ENCODE measurements at regions not wholly inside any gene's neighbourhood (a gene's known extent, or its start where the extent isn't known, plus 50 kb on each side); places are given as distances from the start of the nearest gene placed in this dataset.
"Not testable (repeated sequence)": the region's sequence is repeated elsewhere in the genome, so short reads cannot be mapped to it uniquely, and the experiment has no call there.

GRCh38 chr12:126935435-126935834 is 1331.5 kb upstream of the TMEM132C start:
- Histone ChIP-seq H3K4me3 (no peak overlapping the region), H3K27ac (no peak overlapping the region), H3K4me1 (replicated peaks) (no peaks in the 10 kb centered on the region), H3K36me3 (no peaks in the 10 kb centered on the region), H3K9me3 (replicated peaks) (no peaks in the 10 kb centered on the region), H3K27me3 (replicated peaks) (no peaks in the 10 kb centered on the region)
- DNase-seq (ENCODE audit: low read depth in 1 of 2, low spot score in 2 of 2): no peak

DNA sequence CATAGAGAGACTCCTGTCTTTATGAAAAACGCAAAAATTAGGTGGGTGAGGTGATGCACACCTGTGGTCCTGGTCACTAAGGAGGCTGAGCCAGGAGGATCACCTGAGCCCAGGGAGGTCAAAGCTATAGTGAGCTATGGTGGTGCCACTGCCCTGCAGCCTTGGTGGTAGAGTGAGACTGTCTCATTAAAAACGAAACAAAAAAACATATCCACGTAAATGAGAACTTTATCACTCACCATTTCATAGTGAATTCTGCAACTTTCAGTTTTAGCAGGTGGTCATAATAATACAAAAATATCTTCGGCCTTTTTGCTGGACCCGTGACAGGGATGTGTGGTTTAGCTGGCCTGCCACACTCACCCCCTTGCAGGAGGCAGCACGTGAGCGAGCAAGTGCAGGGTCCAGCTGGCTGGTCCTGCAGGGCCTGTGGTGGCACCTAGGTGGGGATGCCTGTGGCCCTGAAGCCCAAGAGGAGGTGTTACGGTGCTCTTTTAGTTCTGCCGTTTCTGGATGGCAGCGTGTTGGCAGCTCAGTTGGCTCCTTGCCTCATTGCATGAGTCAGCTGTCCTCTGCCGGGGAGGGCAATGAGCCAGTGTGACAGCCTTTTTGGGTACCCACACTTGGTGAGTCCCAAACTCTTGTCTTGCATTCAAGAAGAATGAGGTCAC is 1330.7 kb upstream of the TMEM132C start:
- Histone ChIP-seq H3K27me3 (replicated peaks) (no peaks in the 10 kb centered on the region), H3K4me1 (replicated peaks) (no peaks in the 10 kb centered on the region), H3K36me3 (no peaks in the 10 kb centered on the region), H3K4me3 (no peak overlapping the region), H3K27ac (no peak overlapping the region), H3K9me3 (replicated peaks) (no peaks in the 10 kb centered on the region)
- no peak for DNase-seq (ENCODE audit: low read depth in 1 of 2, low spot score in 2 of 2)

DNA sequence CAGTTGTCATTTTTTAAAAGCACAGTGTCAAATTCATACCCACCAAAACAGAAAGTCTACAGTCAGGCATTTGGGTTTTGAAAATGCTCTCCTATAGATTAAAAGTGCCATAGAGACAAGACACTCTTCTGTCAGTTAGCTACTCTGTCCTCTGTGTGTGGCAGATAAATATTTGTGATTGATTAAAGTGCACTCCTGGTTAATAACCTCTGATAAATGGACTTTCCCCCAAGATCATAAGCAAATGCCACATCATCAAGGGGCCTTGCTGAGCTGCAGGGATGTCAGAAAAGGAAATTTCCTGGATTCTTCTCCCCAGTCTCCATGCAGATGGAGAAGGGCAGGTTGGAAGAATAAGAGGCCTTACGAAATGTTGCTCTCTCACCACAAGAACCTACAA is 1329.5 kb upstream of the TMEM132C start:
- no peak overlapping the region for H3K27ac ChIP-seq
- no peaks in the 10 kb centered on the region for H3K4me1 ChIP-seq (replicated peaks)
- no peak for DNase-seq (ENCODE audit: low read depth in 1 of 2, low spot score in 2 of 2)
- H3K36me3 ChIP-seq: no peaks in the 10 kb centered on the region
- H3K27me3 ChIP-seq (replicated peaks): no peaks in the 10 kb centered on the region
- no peaks in the 10 kb centered on the region for H3K9me3 ChIP-seq (replicated peaks)
- no peak overlapping the region for H3K4me3 ChIP-seq

DNA sequence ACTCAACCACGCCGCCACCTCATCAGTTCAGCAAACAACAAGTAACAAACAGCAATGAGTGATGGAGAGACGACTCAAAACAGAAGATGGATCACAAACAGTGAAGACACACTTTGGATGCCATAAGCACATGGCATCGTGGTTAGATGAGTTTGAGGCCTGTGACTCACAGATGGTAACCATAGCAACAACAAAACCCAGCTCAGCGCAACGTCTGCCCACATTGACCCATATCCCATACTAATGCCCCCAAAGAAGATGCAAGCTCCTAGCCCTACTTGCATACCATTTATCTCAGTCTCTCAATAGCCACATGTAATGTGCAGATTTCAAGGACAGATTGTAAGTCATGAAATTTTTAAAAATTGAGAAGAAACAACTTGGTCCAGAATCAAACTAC is 1322.3 kb upstream of the TMEM132C start:
- DNase-seq (ENCODE audit: low read depth in 1 of 2, low spot score in 2 of 2): no peak
- Histone ChIP-seq H3K4me1 (replicated peaks) (no peaks in the 10 kb centered on the region), H3K4me3 (no peak overlapping the region), H3K27me3 (replicated peaks) (no peaks in the 10 kb centered on the region), H3K9me3 (replicated peaks) (no peaks in the 10 kb centered on the region), H3K36me3 (no peaks in the 10 kb centered on the region), H3K27ac (no peak overlapping the region)

GRCh38 chr12:126946958-126947357 is 1320.0 kb upstream of the TMEM132C start:
- not testable (repeated sequence) for H3K4me3 ChIP-seq; H3K27ac ChIP-seq; H3K36me3 ChIP-seq; DNase-seq (ENCODE audit: low read depth in 1 of 2, low spot score in 2 of 2); H3K9me3 ChIP-seq (replicated peaks); H3K4me1 ChIP-seq (replicated peaks); H3K27me3 ChIP-seq (replicated peaks)

DNA sequence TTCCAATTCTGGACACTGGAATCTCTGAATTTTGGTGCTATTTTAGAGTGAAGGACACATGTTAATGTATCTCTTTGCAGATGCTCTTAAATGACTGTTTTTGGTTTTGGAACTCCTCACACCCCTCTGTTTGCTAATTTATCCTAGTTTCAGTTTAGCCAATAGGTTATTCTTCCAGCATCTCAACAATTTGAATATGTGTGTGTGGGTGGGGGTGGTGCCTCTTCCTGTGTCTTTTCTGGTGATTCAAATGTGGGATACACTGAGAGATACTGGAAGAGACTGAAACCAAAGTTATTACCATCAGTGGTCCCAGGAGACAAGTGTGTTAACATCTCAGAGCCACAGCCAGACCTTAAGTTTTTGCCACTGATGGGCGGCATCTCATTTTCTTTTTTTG is 1317.4 kb upstream of the TMEM132C start:
- Histone ChIP-seq H3K4me3 (no peak overlapping the region), H3K27ac (no peak overlapping the region), H3K4me1 (replicated peaks) (no peaks in the 10 kb centered on the region), H3K36me3 (no peaks in the 10 kb centered on the region), H3K9me3 (replicated peaks) (no peaks in the 10 kb centered on the region), H3K27me3 (replicated peaks) (no peaks in the 10 kb centered on the region)
- no peak for DNase-seq (ENCODE audit: low read depth in 1 of 2, low spot score in 2 of 2)

- H3K9me3 ChIP-seq (replicated peaks): no peaks in the 10 kb centered on the region
- no peaks in the 10 kb centered on the region for H3K27me3 ChIP-seq (replicated peaks)
- H3K27ac ChIP-seq: no peak overlapping the region
- no peak overlapping the region for H3K4me3 ChIP-seq
- no peak for DNase-seq (ENCODE audit: low read depth in 1 of 2, low spot score in 2 of 2)
- H3K36me3 ChIP-seq: no peaks in the 10 kb centered on the region
- H3K4me1 ChIP-seq (replicated peaks): no peaks in the 10 kb centered on the region
Observed at GRCh38 chr12:126950266-126950665, 1316.7 kb upstream of the TMEM132C start.

DNA sequence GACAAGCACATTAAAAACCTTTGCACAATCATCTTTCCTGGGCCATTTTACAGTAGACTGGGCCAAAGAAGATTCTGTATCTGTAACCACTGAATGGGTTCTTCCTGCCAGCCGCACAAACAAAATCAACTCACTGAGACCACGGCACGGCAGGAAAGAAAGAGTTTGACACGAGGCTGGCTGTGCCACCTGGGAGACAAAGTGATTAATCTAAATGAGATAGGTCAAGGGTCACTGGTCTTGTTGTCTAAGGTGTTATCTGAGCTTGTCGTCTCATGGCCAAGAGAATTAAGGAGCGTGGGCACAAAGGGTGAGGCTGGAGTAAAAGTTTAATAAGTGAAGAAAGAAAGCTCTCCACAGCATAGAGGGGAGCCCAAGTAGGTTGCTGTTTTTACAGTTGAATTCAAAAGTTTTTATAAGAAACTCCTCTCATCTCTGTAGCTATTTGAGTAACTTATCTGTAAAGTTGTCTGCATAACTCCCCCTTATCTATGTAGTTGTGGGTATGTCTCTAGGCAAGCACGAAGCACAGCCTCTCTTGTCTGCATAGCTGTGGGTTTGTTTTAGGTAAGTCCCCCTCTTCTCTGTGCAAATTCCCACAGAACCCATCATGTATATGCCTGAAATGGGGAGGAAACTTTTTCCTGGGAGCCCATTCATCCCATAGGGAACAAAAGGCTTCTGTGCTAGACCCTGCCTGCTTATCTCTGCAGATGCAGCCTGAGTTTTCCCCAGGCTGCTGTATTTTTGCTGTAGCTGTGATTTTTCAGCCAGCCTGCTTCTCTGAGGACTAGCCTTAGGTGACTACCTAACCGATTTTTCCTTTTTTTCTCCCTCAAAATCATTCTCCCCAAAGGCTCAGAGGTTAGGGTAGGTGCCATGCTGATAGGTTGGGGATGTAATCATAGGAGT is 1314.6 kb upstream of the TMEM132C start:
- DNase-seq (ENCODE audit: low read depth in 1 of 2, low spot score in 2 of 2): no peak
- H3K9me3 ChIP-seq (replicated peaks): no peaks in the 10 kb centered on the region
- no peaks in the 10 kb centered on the region for H3K36me3 ChIP-seq
- H3K27ac ChIP-seq: no peak overlapping the region
- no peak overlapping the region for H3K4me3 ChIP-seq
- H3K4me1 ChIP-seq (replicated peaks): no peaks in the 10 kb centered on the region
- H3K27me3 ChIP-seq (replicated peaks): no peaks in the 10 kb centered on the region

DNA sequence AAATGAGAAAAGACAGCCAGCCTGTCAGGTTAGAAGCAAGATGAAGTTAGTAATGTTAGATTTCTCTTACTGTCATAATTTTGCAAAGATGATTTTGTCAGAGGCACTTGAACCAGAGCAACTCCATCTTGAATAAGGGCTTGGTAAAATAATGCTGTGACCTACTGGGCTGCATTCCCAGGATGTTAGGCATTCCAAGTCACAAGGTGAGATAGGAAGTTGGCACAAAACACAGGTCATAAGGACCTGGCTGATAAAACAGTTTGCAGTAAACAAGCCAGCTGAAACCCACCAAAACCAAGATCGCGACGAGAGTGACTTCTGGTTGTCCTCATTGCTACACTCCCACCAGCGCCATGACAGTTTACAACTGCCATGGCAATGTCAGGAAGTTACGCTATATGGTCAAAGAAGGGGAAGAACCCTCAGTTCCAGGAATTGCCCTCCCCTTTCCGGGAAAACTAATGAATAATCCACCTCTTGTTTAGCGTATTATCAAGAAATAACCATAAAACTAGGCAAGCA is 1313.5 kb upstream of the TMEM132C start:
- Histone ChIP-seq H3K4me1 (replicated peaks) (no peaks in the 10 kb centered on the region), H3K36me3 (no peaks in the 10 kb centered on the region), H3K27ac (no peak overlapping the region), H3K9me3 (replicated peaks) (no peaks in the 10 kb centered on the region), H3K27me3 (replicated peaks) (no peaks in the 10 kb centered on the region), H3K4me3 (no peak overlapping the region)
- DNase-seq (ENCODE audit: low read depth in 1 of 2, low spot score in 2 of 2): no peak

DNA sequence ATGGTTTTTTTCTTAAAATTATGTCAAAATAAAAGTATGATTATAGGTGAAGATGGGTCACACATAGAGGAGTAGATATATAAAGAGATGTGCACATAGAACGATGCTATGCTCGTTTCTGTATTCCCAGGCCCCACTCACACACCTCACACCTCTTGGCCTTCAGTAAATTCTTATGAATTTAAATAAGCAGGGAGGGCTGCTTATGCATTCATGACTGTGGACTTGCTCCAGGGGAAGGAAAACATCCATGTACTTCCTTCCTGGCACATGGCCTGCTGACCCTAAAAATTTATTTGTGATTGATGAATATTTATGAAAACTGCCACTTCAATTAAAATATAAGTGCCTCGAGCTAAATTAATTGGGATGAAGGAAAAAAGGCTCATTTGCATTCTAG is 1306.7 kb upstream of the TMEM132C start:
- no peaks in the 10 kb centered on the region for H3K27me3 ChIP-seq (replicated peaks)
- H3K4me1 ChIP-seq (replicated peaks): no peaks in the 10 kb centered on the region
- no peaks in the 10 kb centered on the region for H3K9me3 ChIP-seq (replicated peaks)
- no peak overlapping the region for H3K27ac ChIP-seq
- no peak overlapping the region for H3K4me3 ChIP-seq
- DNase-seq (ENCODE audit: low read depth in 1 of 2, low spot score in 2 of 2): no peak
- no peaks in the 10 kb centered on the region for H3K36me3 ChIP-seq

DNA sequence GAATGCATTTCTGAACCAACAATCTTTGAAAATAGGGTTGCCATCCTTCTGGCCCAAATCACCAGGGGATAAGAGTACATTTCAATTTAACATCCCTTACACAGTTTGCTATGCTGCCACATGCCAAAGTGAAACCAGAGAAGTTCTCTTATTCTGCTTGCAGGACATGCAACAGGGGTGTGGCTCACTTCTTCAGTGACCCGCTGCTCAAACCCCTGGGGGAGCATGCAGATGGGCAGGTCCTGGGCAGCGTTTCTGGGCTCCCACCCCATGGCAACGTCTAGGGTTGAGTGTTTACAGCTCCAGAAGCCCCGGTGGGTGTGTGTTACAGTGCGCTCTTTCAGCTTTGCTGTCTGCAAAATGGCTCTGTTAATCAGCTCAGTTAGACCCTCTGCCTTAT is 1306.3 kb upstream of the TMEM132C start:
- Histone ChIP-seq H3K4me1 (replicated peaks) (no peaks in the 10 kb centered on the region), H3K27me3 (replicated peaks) (no peaks in the 10 kb centered on the region), H3K36me3 (no peaks in the 10 kb centered on the region), H3K27ac (no peak overlapping the region), H3K9me3 (replicated peaks) (no peaks in the 10 kb centered on the region), H3K4me3 (no peak overlapping the region)
- no peak for DNase-seq (ENCODE audit: low read depth in 1 of 2, low spot score in 2 of 2)

DNA sequence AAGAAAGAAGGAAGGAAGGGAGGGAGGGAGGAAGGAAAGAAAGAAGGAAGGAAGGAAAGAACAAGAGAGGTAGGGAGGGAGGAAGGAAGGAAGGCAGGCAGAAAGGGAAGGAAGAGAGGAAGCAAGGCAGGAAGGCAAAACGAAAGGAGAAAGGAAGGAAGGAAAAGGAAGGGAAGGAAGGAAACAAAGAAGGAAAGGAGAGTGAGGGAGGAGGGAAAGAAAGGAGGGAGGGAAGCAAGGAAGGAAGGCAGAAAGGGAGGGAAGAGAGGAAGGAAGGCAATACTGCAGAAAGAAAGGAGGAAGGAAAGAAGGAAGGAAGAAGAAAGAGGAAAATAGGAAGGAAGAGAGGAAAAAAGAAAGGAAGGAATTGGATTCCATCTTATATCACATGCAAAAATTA is 1303.1 kb upstream of the TMEM132C start:
- H3K4me1 ChIP-seq (replicated peaks): no peaks in the 10 kb centered on the region
- H3K27me3 ChIP-seq (replicated peaks): no peaks in the 10 kb centered on the region
- no peak overlapping the region for H3K4me3 ChIP-seq
- H3K36me3 ChIP-seq: no peaks in the 10 kb centered on the region
- H3K27ac ChIP-seq: no peak overlapping the region
- no peaks in the 10 kb centered on the region for H3K9me3 ChIP-seq (replicated peaks)
- DNase-seq (ENCODE audit: low read depth in 1 of 2, low spot score in 2 of 2): no peak

- Histone ChIP-seq H3K27me3 (replicated peaks) (no peaks in the 10 kb centered on the region), H3K9me3 (replicated peaks) (no peaks in the 10 kb centered on the region), H3K27ac (no peak overlapping the region), H3K4me3 (no peak overlapping the region), H3K4me1 (replicated peaks) (no peaks in the 10 kb centered on the region), H3K36me3 (no peaks in the 10 kb centered on the region)
- DNase-seq (ENCODE audit: low read depth in 1 of 2, low spot score in 2 of 2): no peak
Observed at GRCh38 chr12:126966498-126966897, 1300.5 kb upstream of the TMEM132C start.

GRCh38 chr12:126967152-126967551 is 1299.8 kb upstream of the TMEM132C start:
- H3K27me3 ChIP-seq (replicated peaks): no peaks in the 10 kb centered on the region
- H3K4me3 ChIP-seq: no peak overlapping the region
- H3K36me3 ChIP-seq: no peaks in the 10 kb centered on the region
- no peak overlapping the region for H3K27ac ChIP-seq
- no peaks in the 10 kb centered on the region for H3K9me3 ChIP-seq (replicated peaks)
- DNase-seq (ENCODE audit: low read depth in 1 of 2, low spot score in 2 of 2): no peak
- no peaks in the 10 kb centered on the region for H3K4me1 ChIP-seq (replicated peaks)
